GM12878 (cell line): ENCODE measurements at regions not wholly inside any gene's neighbourhood (a gene's known extent, or its start where the extent isn't known, plus 50 kb on each side); places are given as distances from the start of the nearest gene placed in this dataset.

Experiments
- ATAC-seq: fragments of 200-7000 bp; cut with Tn5 transposase; 3 replicates; pipeline ENCODE4 v1.9.1; 2020; ENCODE audit warnings: mild to moderate bottlenecking, moderate library complexity
- BruUV-seq: library from RNA; stranded (reverse); fragments of 400-500 nt; replicated peaks from 2 replicates; lab custom pipeline; 2021; lab: Mats Ljungman, UMichigan
- CTCF ChIA-PET: fragments of 300-600 bp; sonication (Branson Sonifier 250); formaldehyde crosslinking; extraction: SDS; loops from one replicate; lab custom pipeline; 2021; ENCODE audit warnings: inconsistent platforms; lab: Yijun Ruan, JAX
- POLR2A ChIA-PET: fragments of 350-600 bp; formaldehyde crosslinking; extraction: SDS; loops from one replicate; lab custom pipeline; 2021; ENCODE audit warnings: inconsistent platforms; lab: Charles Lee
- RAD21 ChIA-PET: fragments of 300-600 bp; sonication (Branson Sonifier 250); formaldehyde crosslinking; loops from one replicate; lab custom pipeline; 2023; ENCODE audit warnings: antibody characterized with exemption; ENCODE audit not compliant: unreplicated experiment; lab: Charles Lee
- SMC1A ChIA-PET: fragments of 300-600 bp; sonication (Branson Sonifier 250); formaldehyde crosslinking; loops from one replicate; lab custom pipeline; 2023; ENCODE audit not compliant: unreplicated experiment, uncharacterized antibody; lab: Charles Lee
- DNase-seq: peaks from one replicate; pipeline ENCODE4 v3.0.0-alpha.2; 2011; ENCODE audit warnings: low read depth, low spot score
- FAIRE-seq: peaks from 3 replicates; lab custom pipeline; 2011; peaks lifted over from hg19 to GRCh38; lab: Jason Lieb, UNC
- H2AFZ ChIP-seq: 2 replicates; pipeline ENCODE4 v1.6.0; 2011; ENCODE audit warnings: low read depth, low read length, control low read depth; ENCODE audit not compliant: control insufficient read depth
- H3K27ac ChIP-seq: 2 replicates; pipeline ENCODE4 v1.5.1; 2011; ENCODE audit warnings: control low read depth; ENCODE audit not compliant: control insufficient read depth, insufficient read depth
- H3K27me3 ChIP-seq, 2 experiments: replicated peaks in 1 of 2; 2 replicates each; pipeline versions ENCODE4 v1.6.0 to v1.6.1; 2011; ENCODE audit warnings: low read length in 1 of 2; ENCODE audit not compliant: control insufficient read depth in 2 of 2, insufficient read depth in 2 of 2
- H3K36me3 ChIP-seq, 2 experiments: 2 replicates each; pipeline ENCODE4 v1.5.1; 2011; ENCODE audit warnings: low read length in 1 of 2; ENCODE audit not compliant: control insufficient read depth in 2 of 2, insufficient read depth in 2 of 2
- H3K4me1 ChIP-seq: 2 replicates; pipeline ENCODE4 v1.6.1; 2011; ENCODE audit warnings: mild to moderate bottlenecking, low read length, moderate library complexity, mixed read lengths; ENCODE audit not compliant: control insufficient read depth, insufficient read depth
- H3K4me2 ChIP-seq: 2 replicates; pipeline ENCODE4 v1.6.0; 2011; ENCODE audit warnings: control low read depth; ENCODE audit not compliant: control insufficient read depth, insufficient read depth
- H3K4me3 ChIP-seq: fragments of 200-600 bp; sonication (generic); 2 replicates; pipeline ENCODE4 v1.5.1; 2016
- H3K79me2 ChIP-seq: 2 replicates; pipeline ENCODE4 v1.6.0; 2011; ENCODE audit warnings: low read length; ENCODE audit not compliant: control insufficient read depth, insufficient read depth
- H3K9ac ChIP-seq: 2 replicates; pipeline ENCODE4 v1.8.0; 2011; ENCODE audit warnings: low read length, control low read depth, mixed read lengths; ENCODE audit not compliant: control insufficient read depth, insufficient read depth
- H3K9me3 ChIP-seq: replicated peaks from 3 replicates; pipeline ENCODE4 v1.5.1; 2011; ENCODE audit warnings: mild to moderate bottlenecking, low read length; ENCODE audit not compliant: control insufficient read depth, insufficient read depth
- H4K20me1 ChIP-seq: 2 replicates; pipeline ENCODE4 v1.6.0; 2011; ENCODE audit not compliant: control insufficient read depth, insufficient read depth
- ATF2 ChIP-seq: IDR thresholded peaks from 2 replicates; pipeline ENCODE4 v1.6.1; 2012; ENCODE audit warnings: low read length, inconsistent platforms
- BACH1 ChIP-seq: fragments of 450-650 bp; IDR thresholded peaks from 2 replicates; pipeline ENCODE4 v1.6.1; 2017; ENCODE audit warnings: mild to moderate bottlenecking, borderline replicate concordance
- CHD4 ChIP-seq: fragments of 200-600 bp; sonication (generic); IDR thresholded peaks from 2 replicates; pipeline ENCODE4 v1.6.1; 2016; ENCODE audit warnings: mild to moderate bottlenecking
- CREB1 ChIP-seq: IDR thresholded peaks from 2 replicates; pipeline ENCODE4 v1.6.1; 2012; ENCODE audit warnings: low read depth, mild to moderate bottlenecking, inconsistent platforms
- EZH2 ChIP-seq: IDR thresholded peaks from 2 replicates; pipeline ENCODE4 v1.6.1; 2012; ENCODE audit warnings: low read depth, mild to moderate bottlenecking, control low read depth, inconsistent platforms, low read length, borderline replicate concordance; ENCODE audit not compliant: control insufficient read depth
- JUNB ChIP-seq: IDR thresholded peaks from 2 replicates; pipeline ENCODE4 v1.6.1; 2016; ENCODE audit warnings: antibody characterized with exemption, mild to moderate bottlenecking
- MTA3 ChIP-seq: IDR thresholded peaks from 2 replicates; pipeline ENCODE4 v1.6.1; 2012; ENCODE audit warnings: low read length, inconsistent platforms, borderline replicate concordance
- SIX5 ChIP-seq: IDR thresholded peaks from 2 replicates; pipeline ENCODE4 v1.6.1; 2011; ENCODE audit warnings: mild to moderate bottlenecking, low read depth, low read length, moderate library complexity; ENCODE audit not compliant: severe bottlenecking
- SMARCA5 ChIP-seq: fragments of 450-650 bp; IDR thresholded peaks from 2 replicates; pipeline ENCODE4 v1.6.1; 2017; ENCODE audit warnings: mild to moderate bottlenecking
- SUPT20H ChIP-seq: IDR thresholded peaks from 2 replicates; pipeline ENCODE4 v1.6.1; 2011; ENCODE audit warnings: low read depth, mild to moderate bottlenecking, low read length, moderate library complexity, borderline replicate concordance; ENCODE audit not compliant: control insufficient read depth
- TCF3 ChIP-seq: IDR thresholded peaks from 2 replicates; pipeline ENCODE4 v1.6.1; 2012; ENCODE audit warnings: low read depth, mild to moderate bottlenecking, low read length, borderline replicate concordance; ENCODE audit not compliant: insufficient read depth
- ZNF622 ChIP-seq: fragments of 450-650 bp; IDR thresholded peaks from 2 replicates; pipeline ENCODE4 v1.6.1; 2017; ENCODE audit warnings: mild to moderate bottlenecking, inconsistent platforms
- WGBS: methylation state at CpG from one replicate; pipeline ENCODE4 v1.1.6; 2016; ENCODE audit warnings: low lambda C conversion rate; ENCODE audit not compliant: insufficient replicate concordance, insufficient coverage; ENCODE audit errors: missing lambda C conversion rate; 5-methylcytosine and 5-hydroxymethylcytosine counted together
- in situ Hi-C: fragments of 300-500 bp; cut with MboI; formaldehyde crosslinking; loops from 9 replicates; pipeline ENCODE4 v1.14.3; 2018; ENCODE audit warnings: mixed read lengths
- intact Hi-C: fragments of 100-400 bp; cut with micrococcal nuclease; formaldehyde crosslinking; loops from one replicate; pipeline ENCODE4 v1.14.2; 2022; ENCODE audit not compliant: unreplicated experiment

GRCh38 chr6:159490298-159490937 is 202.6 kb downstream of the SOD2 start:
- Histone ChIP-seq H3K4me3 (no peak overlapping the region), H3K4me1 (no peaks in the 10 kb centered on the region), H3K9me3 (no peaks in the 10 kb centered on the region), H3K36me3 (no peaks in the 10 kb centered on the region), H3K27ac (no peak overlapping the region), H3K9ac (no peak overlapping the region), H2AFZ (no peak overlapping the region), H3K4me2 (no peak overlapping the region), H4K20me1 (no peaks in the 10 kb centered on the region), H3K27me3 (peaks cover 0 to 3% of the 10 kb centered on the region in 2 experiments; a peak in 2 of 4 replicates), H3K79me2 (no peaks in the 10 kb centered on the region)
- WGBS: 47% methylated on average over 6 of the region's 6 CpGs
- CTCF ChIA-PET: no interaction called here
- SMC1A ChIA-PET: interaction anchor here (1.2 kb wide), 1 partner anchor 12 kb away, joined by 3 read pairs; no protein-coding TSS in a partner anchor
- intact Hi-C loops (no loop called here), in situ Hi-C loops (no loop called here)
- ATAC-seq: no peak
- no TSS peak for BruUV-seq
- TF ChIP-seq BACH1 (no peak), CHD4 (no peak), JUNB (no peak), EZH2 (no peak), TCF3 (no peak), ATF2 (no peak), SIX5 (no peak), CREB1 (no peak), MTA3 (no peak), ZNF622 (no peak), SMARCA5 (no peak), SUPT20H (no peak)
- FAIRE-seq: no peak
- POLR2A ChIA-PET: no interaction called here
- DNase-seq: no peak
- RAD21 ChIA-PET: no interaction called here
